Stimulated activated CD8-positive, alpha-beta memory T cell treated with anti-CD3 and anti-CD28 coated beads, Interleukin-2, amount 100 ng/mL, for 48 hours (primary cell): ENCODE measurements at regions not wholly inside any gene's neighbourhood (a gene's known extent, or its start where the extent isn't known, plus 50 kb on each side); places are given as distances from the start of the nearest gene placed in this dataset.

Experiments
- DNase-seq, 2 donors: peaks; one replicate each; pipeline ENCODE4 v3.0.0-alpha.2; 2020; ENCODE audit warnings: low read depth in 2 of 2

DNA sequence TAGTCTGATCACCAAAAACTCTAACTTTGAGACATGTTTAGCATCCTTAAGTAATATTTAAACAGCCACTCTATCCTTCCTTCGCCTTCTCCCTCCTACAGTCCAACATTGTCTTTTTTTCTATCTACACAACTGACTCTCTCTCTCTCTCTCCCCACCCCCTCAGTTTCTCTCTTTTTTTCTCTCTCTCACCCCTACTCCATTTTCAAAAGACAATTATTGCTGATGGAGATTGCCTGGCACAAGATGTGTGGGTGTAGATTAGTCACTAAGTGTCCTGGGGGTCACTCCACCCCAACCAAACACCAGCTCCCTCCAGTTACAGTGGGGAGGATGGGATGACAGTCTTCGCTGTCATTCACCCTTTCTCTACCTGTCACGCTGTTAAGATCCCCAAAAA lies 94.5 kb upstream of the NFIA start:
- no peak for DNase-seq

DNA sequence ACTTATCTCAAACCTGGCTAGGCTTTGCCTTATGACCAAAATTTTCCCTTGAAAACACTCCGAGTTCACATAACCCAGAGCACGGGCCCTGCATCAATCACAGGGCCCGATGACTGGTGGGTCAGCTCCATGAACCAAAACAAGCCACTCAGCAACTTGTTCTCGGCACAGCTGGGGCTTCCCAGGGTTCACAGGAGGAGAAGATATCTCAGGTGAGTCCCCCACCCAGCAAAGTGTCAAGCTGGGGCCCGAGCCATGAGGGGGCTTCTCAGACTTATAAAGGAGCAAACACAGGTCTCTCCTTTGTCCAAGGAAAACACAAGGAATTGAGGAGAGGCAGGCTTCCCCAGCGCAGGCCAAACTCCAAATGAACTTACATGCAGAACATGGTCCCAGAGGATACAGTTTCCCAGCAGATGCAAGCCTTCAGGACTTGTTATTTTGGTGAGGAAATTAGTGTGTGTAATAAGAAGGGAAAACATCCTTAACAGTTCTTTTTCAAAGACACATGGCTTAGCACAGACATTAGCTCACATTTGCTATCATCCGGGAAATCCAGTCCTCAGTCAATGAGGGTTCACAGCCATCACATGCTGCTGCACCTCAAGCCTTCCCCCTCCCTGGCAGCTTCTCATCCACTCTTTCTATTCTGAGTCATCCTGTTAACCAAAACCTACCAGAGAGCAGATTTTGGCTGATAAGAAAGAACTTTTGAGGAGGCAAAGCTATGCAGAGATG lies 98.1 kb upstream of the NFIA start:
- DNase-seq, result no peak

DNA sequence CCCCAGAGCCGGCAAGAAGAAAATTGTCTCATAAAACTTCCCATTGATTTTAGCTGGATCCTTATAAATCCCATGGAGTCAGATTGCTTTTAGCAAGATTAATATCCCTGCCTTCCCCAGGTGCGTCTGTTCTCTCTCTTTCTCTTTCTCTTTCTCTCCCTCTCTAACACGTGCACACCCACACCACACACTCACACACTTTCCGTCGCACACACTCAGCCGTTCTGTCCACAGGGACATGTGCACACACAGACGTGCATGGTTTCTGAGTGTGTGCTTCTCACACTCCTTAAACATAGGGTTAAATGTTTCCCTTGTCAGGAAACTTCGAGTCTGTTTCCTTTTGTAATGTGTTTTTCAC lies 98.7 kb upstream of the NFIA start:
- no peak for DNase-seq

DNA sequence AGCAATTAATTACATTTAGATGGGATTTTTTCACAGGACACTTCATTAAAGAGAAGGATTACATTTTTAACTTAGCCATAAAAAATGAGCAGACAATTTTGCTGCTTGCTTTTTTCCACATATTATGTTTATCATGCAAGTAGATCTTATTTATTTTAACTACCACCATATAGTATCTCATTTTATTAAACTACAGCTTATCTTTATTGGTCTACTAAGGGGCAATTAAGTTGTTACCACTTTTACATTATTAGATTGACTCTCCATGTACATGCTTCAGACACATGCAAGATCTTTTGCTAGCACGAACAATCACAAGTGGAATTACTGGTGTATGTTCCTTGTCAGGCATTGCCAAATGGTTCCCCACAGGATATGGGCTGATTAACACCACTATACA lies 99.8 kb upstream of the NFIA start:
- DNase-seq, result no peak

DNA sequence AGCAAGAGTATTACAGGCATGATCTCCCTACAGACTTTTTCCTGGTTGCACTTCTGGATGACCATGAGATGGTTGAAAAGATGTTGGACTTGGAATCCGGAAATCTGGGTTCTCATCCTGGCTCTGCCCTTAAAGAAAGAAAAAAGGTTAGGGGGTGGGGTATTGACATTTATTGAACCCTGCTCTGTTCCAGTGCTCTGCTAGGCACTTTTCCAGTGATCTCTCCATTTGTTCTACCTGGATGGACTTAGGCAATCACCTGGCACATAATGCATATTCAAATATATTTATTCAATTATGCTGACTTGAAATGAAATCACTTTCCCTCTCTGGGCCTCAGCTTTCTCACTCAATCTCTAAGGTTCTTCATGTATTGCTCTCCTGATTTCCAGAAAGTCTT lies 101.0 kb upstream of the NFIA start:
- no peak for DNase-seq

DNA sequence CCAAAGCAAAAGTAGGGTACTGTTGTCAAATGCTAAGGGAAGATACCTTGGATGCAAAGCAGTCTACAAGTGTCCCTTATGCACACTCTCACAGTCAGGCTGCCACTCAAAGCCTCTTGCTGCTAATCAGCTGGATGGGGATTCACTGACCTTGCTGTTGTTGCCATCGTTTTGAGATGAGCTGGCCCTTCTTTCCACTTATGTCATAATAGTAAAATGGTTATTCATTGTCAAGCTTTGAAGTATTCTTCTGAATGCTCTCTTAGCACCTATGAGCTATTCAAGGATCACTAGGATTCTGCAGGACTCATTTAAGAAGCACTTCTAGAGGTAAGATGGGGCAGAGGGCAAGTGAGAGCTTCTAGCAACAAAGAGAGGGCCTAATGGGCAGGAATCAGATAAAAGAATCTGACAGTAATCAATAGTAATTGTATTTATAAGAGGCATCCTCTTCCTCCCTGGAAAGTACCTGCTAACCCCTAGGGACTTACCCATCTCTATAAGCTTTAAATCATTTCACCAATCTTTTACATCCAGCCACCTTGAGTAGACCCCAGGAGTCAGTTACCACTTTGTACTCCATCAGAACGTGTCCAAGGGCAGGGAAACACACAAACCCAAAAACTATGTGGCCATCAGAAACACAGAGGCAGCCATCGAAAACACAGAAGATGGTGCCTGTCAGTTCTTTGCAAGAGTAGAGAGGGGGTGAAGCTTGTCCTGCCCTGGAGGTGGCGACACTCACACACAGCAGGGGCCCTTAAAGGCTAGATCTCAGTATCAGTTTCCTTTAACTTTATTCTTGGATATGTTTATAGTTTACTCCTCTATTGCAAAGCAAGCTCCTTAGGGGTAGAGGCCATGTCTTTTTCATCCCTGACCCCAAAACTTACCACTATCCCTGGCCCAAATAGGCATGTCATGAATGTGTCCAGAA lies 103.7 kb upstream of the NFIA start:
- peak in 1 of 2 donors; percentile 16 for DNase-seq

DNA sequence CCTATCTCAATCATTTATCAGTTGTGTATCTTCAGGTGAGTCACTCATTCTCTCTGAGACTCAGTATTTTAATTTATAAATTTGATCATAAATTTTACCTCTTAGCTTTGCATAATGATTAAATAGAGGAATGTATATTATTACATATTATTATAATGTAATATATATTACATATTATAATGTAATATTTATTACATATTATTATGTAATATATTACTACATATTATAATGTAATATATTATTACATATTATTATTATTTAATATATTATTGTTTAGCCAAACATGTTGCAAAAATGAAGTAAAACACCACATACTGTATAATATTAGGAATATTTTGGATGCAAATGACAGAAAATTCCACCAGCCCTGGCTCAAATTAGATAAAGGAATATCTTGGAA lies 104.7 kb upstream of the NFIA start:
- no peak for DNase-seq

DNA sequence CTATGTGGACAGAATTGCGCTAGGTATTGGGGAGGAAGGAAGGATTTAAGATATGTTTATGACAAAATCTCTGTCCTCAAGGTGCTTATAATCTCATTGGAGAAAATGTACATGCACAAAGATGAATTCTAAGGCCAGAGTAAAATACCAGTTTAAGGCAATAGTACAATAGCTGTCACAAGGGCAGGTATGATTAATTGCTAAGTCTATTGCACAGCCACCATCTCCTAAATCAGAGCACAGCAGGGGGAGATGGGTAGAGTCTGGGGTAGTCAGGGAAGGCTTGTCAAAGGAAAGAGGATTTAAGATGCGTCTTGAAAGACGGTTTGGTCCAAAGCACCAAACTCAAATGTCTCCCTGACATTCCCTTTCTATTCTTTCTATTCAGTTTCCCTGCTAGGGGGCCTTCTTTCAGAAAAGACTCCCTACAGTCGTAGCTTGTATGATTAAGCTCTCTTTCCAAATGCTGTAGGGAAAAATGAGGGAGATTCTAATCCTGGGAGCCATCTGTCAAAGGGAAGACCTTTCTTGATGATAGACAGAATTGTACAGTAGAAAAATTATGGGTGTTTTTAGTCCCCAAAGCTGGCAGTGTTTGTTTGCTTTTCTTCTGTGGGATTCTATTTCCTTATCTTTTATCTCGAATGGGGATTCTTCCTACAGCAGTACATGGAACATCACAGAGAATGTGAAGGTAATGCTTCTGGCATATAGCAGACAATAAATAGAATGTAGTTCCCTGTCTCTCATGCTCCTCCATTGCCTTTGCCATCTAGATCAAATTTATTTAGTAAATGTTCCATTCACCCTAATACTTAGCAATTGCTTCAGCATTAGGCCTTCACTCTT lies 107.6 kb upstream of the NFIA start:
- no peak for DNase-seq

DNA sequence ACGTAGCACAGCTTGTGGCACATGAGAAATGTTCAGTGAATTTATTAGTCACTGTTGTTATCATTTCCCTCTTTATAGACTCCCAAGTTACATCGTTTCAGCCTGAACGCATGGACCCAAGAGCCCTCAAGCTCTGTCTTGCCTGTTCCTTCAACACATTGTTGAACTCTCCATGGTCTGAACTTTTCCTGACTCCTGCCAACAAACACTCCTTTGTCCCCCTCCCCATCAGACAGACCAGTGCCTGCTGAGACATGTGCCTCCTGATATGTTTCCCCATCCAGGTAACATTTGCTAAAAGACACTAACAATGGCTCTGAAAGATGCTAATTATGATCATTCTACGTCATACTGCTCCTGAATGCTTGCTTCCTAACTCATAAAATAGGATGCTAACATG lies 108.7 kb upstream of the NFIA start:
- no peak for DNase-seq

DNA sequence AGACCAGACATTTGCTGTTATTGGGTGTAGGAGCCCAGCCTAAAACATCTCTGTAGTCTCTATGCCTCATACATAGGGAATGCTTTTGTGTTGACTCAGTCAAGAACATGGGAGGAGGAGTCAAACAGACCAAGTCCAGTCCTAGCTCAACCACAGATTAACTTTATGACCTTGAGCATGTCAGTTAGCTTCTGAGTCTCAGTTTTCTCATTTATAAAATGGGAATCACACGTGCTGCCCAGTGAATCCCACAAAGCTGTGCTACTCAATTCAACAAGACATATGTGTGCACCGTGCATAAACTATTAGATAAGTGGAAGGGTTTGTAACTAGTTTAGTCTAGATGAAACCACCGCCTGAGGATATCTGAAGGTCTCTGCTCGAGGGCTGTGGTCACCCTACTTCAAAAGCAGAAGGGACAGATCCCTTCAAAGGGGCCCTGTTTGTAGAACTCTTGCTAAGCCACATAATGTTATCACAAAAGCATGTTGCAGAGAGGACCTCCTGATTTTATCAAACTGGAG lies 109.5 kb upstream of the NFIA start:
- no peak for DNase-seq

DNA sequence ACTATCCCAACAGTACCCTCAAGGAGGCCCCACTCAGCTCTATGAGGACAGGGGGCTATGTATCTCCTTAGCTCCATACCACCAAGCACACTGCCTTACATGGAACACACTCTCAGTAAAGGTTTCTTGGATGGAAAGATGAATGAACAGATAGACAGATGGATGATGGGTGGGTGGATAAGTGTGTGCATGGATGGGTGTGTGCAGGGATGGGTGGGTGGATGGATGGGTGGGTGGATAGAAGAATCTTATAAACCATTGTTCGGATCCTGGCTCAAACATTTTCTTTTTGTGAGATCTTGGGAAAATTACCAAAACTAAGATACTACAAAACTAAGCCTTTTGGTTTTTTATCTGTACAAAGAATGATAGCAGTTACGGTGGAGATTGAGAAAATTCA lies 111.0 kb upstream of the NFIA start:
- no peak for DNase-seq

DNA sequence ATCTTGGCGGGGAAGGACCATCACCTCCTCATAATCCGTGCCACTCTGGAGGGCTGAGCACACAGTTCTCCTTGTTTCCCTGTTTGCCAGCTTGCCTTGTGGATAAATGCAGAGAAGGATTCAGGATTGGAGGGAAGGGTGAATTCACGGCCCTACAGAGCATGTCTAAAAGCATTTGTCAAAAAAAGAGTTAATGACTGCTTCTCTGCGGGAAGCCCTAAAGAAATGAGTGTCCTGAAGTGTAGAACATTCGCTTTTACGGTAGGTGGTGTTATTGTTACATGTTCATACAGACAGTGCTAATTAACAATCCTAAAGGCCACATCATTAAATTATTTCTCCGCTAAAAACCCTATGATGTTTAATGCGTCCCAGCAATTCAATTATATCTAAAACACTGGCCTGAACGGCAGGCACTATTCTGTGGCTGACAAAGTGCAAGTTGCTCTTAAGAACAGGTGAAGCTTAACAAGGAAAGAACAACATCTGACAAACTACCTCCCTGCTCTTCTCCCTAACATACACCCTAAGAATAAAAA lies 112.3 kb upstream of the NFIA start:
- no peak for DNase-seq

DNA sequence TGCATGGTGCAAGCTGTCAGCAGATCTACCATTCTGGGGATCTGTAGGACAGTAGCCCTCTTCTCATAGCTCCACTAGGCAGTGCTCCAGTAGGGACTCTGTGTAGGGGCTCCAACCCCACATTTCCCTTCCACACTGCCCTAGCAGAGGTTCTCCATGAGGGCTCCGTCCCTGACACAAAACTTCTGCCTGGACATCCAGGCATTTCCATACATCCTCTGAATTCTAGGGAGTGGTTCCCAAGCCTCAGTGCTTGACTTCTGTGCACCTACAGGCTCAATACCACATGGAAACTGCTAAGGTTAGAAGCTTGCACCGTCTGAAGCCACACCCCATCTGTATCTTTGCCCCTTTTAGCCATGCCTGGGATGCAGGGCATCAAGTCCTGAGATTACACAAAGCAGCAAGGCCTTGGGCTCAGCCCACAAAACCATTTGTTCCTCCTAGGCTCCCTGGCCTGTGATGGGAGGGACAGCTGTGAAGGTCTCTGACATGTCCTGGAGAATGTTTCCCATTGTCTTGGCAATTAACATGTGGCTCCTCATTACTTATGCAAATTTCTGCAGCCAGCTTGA lies 117.0 kb upstream of the NFIA start:
- DNase-seq, result no peak

DNA sequence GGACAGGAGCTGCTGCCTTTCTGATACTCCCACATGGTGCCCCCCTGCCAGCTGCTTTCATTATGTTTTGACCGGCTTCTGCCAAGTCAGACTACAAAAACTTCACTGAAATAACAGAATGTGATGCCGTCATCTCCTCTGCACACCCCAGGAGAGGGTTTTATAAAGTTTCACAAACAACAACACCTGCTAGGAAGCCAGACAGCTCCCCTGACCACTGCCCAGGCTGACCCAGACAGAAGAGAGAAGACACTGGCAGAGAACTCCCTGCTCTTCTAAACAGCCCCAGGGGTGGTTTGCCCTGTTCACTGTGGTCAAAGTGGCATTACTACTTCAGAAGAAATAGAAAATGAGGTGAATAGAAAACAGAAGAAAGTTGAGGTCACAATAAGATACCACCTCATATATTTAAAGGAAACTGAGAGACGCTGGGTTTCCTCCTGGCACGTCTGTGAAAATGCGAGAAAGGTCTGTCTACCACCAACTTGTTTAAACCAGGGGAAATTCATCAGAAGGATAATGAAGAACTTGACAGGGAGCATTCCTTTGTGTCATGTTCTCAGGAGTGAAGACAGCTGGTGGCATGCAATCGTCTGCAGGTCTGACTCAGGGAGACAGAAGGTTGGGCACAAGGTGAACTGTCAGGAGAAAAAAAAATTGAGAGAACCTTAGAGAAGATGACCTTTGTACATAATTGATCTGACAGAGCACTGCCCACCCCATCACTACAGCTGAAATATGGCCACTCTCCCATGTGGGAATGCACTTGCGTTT lies 119.0 kb upstream of the NFIA start:
- DNase-seq, result no peak

DNA sequence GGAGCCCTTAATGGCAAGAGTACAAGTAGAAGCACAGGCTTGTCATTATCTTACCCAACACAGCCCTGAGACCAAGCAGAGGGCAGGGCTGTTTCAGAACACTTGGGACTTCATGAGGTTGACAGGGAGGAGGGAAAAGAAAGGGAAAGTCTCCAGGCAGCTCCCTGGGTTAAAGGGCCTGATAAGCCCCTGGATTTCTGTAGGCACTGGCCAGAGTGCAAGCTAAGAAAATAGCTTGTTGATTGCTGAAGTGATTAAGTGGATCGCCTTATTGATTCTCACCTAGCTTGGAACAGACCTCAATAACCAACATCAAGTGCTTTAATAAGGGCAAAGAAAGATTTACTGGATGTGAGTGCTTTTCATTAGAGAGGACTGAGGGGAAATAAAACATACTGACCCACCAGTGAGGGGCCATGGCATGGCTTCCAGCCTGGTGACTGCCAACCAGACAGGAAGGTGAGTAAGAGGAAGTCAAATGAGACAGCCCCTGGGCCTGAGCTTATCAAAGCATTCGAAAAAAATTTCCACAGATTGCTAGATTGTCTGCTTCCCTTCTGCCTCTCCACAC lies 121.4 kb upstream of the NFIA start:
- no peak for DNase-seq

DNA sequence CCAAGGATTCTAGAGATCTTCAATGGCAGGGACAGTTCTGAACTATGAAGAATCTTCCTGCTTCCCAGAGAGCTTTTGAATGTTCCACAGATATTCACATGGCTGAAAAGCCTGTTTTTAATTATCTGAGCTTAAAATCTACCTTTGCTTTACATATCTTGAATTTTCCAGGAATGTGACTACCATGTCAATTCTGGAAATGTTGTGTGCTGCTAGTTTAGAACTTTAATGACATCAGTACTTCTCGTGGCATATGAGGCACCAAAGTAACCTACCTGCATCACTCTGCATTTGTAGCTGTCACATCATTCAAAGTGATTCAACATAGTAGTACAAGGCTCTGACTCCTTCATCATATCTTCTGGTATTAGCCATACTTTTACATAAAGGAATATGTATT lies 122.7 kb upstream of the NFIA start:
- DNase-seq, result no peak

DNA sequence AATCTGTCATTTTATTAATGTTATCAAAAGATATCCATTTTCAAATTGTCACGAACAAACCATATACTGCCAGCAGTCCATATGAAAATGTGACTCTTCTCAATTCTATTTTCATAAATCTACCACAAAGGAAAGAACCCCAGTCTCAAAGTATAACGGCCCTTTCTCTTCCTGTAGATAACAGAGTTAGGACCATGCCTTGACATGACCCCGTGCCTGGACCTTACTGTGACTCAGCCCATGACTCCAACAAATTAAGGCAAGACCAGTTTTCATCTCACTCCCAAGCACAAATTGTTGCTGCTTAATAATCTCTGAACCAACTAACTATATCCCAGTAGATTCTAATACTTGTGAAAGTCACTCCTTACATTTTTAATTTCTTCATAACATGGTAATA lies 124.4 kb upstream of the NFIA start:
- no peak for DNase-seq

DNA sequence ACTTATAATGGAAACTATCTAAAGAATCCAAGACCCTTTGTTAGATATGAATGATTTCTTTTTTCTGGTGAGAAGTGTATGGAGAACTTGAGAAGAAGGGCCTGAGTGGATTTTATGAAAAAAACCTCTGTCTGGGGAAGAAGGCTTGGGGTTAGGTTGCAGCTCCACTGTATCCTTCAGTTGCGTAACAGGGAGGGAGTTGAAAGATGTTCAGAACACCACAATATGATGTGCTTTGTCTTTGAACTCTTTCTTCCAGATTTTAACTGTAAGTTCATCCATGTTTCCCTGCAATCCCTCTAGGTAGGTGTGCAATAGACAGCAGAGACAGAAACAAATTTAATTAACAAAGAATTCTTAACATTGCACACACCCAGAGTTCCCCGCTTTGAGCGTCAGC lies 125.8 kb upstream of the NFIA start:
- no peak for DNase-seq

DNA sequence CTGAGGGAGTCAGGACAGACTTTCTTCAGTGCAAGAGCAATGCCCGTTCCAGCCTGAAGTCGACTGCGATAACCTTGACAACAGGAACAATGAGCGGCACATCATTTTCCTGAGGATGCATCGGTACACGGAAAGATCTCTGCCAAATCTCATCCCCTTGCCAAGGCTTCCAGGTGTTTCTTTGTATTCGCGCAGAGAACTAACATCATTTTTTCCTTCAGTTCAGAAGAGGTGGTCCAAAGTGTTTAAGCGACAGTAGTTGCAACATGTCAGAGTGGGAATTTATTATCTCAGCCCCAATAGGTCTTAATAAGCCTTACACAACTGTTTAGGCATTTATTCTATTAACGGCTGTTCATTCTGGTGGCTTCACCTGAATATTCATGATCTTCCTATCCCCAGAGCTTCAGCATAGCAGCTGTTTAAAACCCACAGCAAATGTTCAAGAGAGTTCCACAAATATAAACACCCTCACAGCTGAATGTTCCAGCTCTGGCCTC lies 129.7 kb upstream of the NFIA start:
- no peak for DNase-seq
